ENCODE measurements at regions not wholly inside any gene's neighbourhood (a gene's known extent, or its start where the extent isn't known, plus 50 kb on each side); places are given as distances from the start of the nearest gene placed in this dataset.

- WGBS, 5 donors = 88 to 96% (median 95%) methylated on average over 9 of the region's 9 CpGs
- TF ChIP-seq POLR2A (IDR thresholded peaks at IDR 0.05) (no peak), CTCF (IDR thresholded peaks at IDR 0.05 in 8 of 11, conservative IDR thresholded peaks at IDR 0.05 in 3 of 11) (no peak), POLR2AphosphoS5 (IDR thresholded peaks at IDR 0.05) (no peak)
- H3K27me3 ChIP-seq (replicated peaks in 1 of 7) = no peaks in the 10 kb centered on the region
- intact Hi-C loops (cut with DNase I; ENCODE audit: low total_unique reads) = no loop called here
- no peak overlapping the region for H3K27ac ChIP-seq
- H3K9me3 ChIP-seq = no peaks in the 10 kb centered on the region
- H3K36me3 ChIP-seq = no peaks in the 10 kb centered on the region
- H3K4me3 ChIP-seq = no peak overlapping the region
- DNase-seq = no peak
- H3K4me1 ChIP-seq = no peaks in the 10 kb centered on the region
These were observed 179.8 kb downstream of the SNX10 start for GRCh38 chr7:26471306-26472075.

- Histone ChIP-seq H3K4me3 (no peak overlapping the region), H3K27ac (no peak overlapping the region), H3K27me3 (replicated peaks in 1 of 7) (no peaks in the 10 kb centered on the region), H3K9me3 (no peaks in the 10 kb centered on the region), H3K36me3 (no peaks in the 10 kb centered on the region), H3K4me1 (no peaks in the 10 kb centered on the region)
- TF ChIP-seq POLR2A (IDR thresholded peaks at IDR 0.05) (no peak), POLR2AphosphoS5 (IDR thresholded peaks at IDR 0.05) (no peak), CTCF (IDR thresholded peaks at IDR 0.05 in 8 of 11, conservative IDR thresholded peaks at IDR 0.05 in 3 of 11) (no peak)
- intact Hi-C loops (cut with DNase I; ENCODE audit: low total_unique reads) = no loop called here
- no peak for DNase-seq
- WGBS, 5 donors = 90 to 96% (median 94%) methylated on average over 2 of the region's 2 CpGs
These were observed 181.3 kb downstream of the SNX10 start for GRCh38 chr7:26472971-26473370.

- no peaks in the 10 kb centered on the region for H3K36me3 ChIP-seq
- DNase-seq = no peak
- H3K4me1 ChIP-seq = no peaks in the 10 kb centered on the region
- H3K9me3 ChIP-seq = no peaks in the 10 kb centered on the region
- H3K27ac ChIP-seq = no peak overlapping the region
- no peaks in the 10 kb centered on the region for H3K27me3 ChIP-seq (replicated peaks in 1 of 7)
- 91 to 100% (median 97%) methylated on average over 1 of the region's 1 CpG for WGBS, 5 donors
- H3K4me3 ChIP-seq = no peak overlapping the region
- no peak for TF ChIP-seq CTCF (IDR thresholded peaks at IDR 0.05 in 8 of 11, conservative IDR thresholded peaks at IDR 0.05 in 3 of 11)
- no peak for TF ChIP-seq POLR2A (IDR thresholded peaks at IDR 0.05)
- TF ChIP-seq POLR2AphosphoS5 (IDR thresholded peaks at IDR 0.05) = no peak
- intact Hi-C loops (cut with DNase I; ENCODE audit: low total_unique reads) = no loop called here
These were observed 184.6 kb downstream of the SNX10 start for GRCh38 chr7:26476271-26476670.

GRCh38 chr7:26477381-26477990 lies 185.8 kb downstream of the SNX10 start:
- DNase-seq = no peak
- H3K27ac ChIP-seq = no peak overlapping the region
- WGBS, 5 donors = 66 to 73% (median 67%) methylated on average over 4 of the region's 4 CpGs
- intact Hi-C loops (cut with DNase I; ENCODE audit: low total_unique reads) = no loop called here
- no peaks in the 10 kb centered on the region for H3K4me1 ChIP-seq
- H3K36me3 ChIP-seq = no peaks in the 10 kb centered on the region
- H3K27me3 ChIP-seq (replicated peaks in 1 of 7) = no peaks in the 10 kb centered on the region
- no peak for TF ChIP-seq CTCF (IDR thresholded peaks at IDR 0.05 in 8 of 11, conservative IDR thresholded peaks at IDR 0.05 in 3 of 11)
- no peak for TF ChIP-seq POLR2AphosphoS5 (IDR thresholded peaks at IDR 0.05)
- no peak for TF ChIP-seq POLR2A (IDR thresholded peaks at IDR 0.05)
- no peaks in the 10 kb centered on the region for H3K9me3 ChIP-seq
- H3K4me3 ChIP-seq = no peak overlapping the region

Measured in spleen (tissue), 11 donors.